ACC112 (cell line): ENCODE measurements at regions not wholly inside any gene's neighbourhood (a gene's known extent, or its start where the extent isn't known, plus 50 kb on each side); places are given as distances from the start of the nearest gene placed in this dataset.
"Not testable (repeated sequence)": the region's sequence is repeated elsewhere in the genome, so short reads cannot be mapped to it uniquely, and the experiment has no call there.

Experiments
- H2AFZ ChIP-seq: fragments of 200-600 bp; sonication (generic); one replicate; pipeline ENCODE4 v1.6.0; 2017; ENCODE audit warnings: antibody characterized with exemption, low read length; ENCODE audit not compliant: unreplicated experiment
- H3K27ac ChIP-seq: fragments of 200-600 bp; sonication (generic); 2 replicates; pipeline ENCODE4 v1.5.1; 2014; ENCODE audit warnings: low read depth, mild to moderate bottlenecking, antibody characterized with exemption, low read length, moderate library complexity
- H3K27me3 ChIP-seq: fragments of 200-600 bp; sonication (generic); 2 replicates; pipeline ENCODE4 v1.6.1; 2014; ENCODE audit warnings: mild to moderate bottlenecking, antibody characterized with exemption, low read length, moderate library complexity, mixed read lengths; ENCODE audit not compliant: insufficient read depth
- H3K36me3 ChIP-seq: fragments of 200-600 bp; sonication (generic); 2 replicates; pipeline ENCODE4 v1.6.1; 2016; ENCODE audit warnings: mild to moderate bottlenecking, antibody characterized with exemption, low read length, moderate library complexity, mixed read lengths; ENCODE audit not compliant: insufficient read depth
- H3K4me1 ChIP-seq: fragments of 200-600 bp; sonication (generic); one replicate; pipeline ENCODE4 v1.6.1; 2016; ENCODE audit warnings: low read length, mixed read lengths; ENCODE audit not compliant: insufficient read depth, unreplicated experiment, control insufficient read depth
- H3K4me3 ChIP-seq: fragments of 200-600 bp; sonication (generic); 2 replicates; pipeline ENCODE4 v1.5.1; 2014; ENCODE audit warnings: mild to moderate bottlenecking, low read depth, low read length
- H3K79me2 ChIP-seq: fragments of 200-600 bp; sonication (generic); one replicate; pipeline ENCODE4 v1.6.0; 2016; ENCODE audit warnings: low read length; ENCODE audit not compliant: control insufficient read depth, unreplicated experiment, insufficient read depth

DNA sequence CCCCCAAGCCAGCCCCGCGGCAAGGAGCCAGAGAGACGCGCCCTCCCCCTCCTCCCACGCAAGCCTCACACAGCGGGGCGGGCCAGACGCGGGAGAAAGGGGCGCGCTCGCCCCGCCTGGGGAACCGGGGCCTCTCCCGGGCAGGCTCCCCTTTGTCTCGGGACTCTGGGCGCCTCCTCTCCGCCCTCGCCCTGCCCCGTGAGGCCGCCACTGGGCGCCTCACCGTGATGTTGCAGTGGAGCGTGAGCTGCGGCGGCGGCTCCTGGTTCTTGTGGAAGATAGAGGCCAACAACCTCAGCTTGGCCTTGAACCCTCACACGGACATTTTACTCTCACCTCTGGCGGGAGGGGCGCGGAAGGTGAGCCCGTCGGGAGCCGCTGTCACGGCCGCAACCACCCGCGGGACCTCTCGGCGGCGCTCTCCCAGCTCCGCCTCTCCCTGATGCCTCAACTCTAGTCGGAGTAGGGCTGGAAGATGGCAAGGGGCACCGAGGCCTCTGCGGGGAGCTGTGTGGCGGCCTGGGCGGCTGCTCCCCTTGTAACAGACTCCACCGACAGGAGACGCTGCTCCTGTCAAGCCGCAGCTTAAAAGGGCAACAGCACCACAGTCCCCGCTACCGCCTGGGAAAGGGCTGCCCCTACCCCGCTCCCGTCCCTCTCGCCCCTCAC, 179.2 kb upstream of the ZSCAN2 start:
- not testable (repeated sequence) for H3K27me3 ChIP-seq, H3K4me1 ChIP-seq, H3K4me3 ChIP-seq, H3K36me3 ChIP-seq, H2AFZ ChIP-seq, H3K27ac ChIP-seq, H3K79me2 ChIP-seq

DNA sequence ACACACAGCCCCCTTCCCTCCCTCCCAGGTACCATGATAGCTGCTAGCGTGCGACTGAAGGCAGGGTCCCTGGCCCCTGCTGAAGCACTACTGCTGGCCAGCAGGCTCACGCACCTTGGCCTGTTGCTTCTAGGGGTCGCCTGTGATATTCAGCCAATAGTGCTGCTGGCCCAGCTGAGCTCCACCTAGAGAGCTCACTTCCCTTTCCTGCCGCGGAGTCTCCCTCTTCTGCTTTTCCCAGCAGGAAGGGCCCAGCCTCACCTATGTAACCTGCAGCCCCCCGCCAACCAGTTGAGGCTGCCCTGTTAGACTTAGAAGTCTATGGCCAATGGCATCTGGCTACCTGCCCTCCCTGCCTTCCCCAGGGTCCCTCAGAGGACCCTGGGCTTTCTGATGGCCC, 175.5 kb upstream of the ZSCAN2 start:
- H2AFZ ChIP-seq, H3K27me3 ChIP-seq, H3K79me2 ChIP-seq, H3K27ac ChIP-seq, H3K4me3 ChIP-seq, H3K4me1 ChIP-seq, H3K36me3 ChIP-seq: not testable (repeated sequence)

DNA sequence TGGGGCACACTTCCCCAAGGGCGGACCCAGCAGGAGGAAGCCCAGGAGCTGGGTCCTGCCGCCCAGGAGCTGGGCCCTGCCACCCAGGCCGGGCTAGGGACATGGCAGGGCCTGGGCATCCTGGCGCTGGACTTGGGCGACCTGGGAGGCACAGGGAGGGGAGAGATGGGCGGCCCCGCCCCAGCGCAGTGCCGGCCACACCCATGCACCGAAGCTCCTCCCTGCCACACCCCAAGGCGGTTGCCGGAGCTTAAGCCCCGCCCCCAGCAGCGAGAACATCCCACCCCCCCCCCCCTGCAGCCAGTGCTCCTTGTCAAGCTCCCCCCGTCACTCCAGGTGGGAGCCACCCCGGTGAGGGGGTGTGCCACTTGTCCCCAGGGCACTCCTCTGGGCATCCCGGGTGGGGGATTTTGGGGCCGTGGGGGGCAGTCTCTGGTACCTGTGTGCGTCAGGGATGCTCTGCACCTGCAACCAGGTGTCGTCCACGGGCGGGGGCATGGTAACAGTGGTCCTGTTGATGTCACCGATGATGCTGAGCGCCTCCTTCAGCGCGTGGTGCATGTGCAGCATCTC, 127.4 kb upstream of the ZSCAN2 start:
- not testable (repeated sequence) for H3K4me1 ChIP-seq, H3K27ac ChIP-seq, H3K4me3 ChIP-seq, H3K36me3 ChIP-seq, H3K27me3 ChIP-seq, H2AFZ ChIP-seq, H3K79me2 ChIP-seq

DNA sequence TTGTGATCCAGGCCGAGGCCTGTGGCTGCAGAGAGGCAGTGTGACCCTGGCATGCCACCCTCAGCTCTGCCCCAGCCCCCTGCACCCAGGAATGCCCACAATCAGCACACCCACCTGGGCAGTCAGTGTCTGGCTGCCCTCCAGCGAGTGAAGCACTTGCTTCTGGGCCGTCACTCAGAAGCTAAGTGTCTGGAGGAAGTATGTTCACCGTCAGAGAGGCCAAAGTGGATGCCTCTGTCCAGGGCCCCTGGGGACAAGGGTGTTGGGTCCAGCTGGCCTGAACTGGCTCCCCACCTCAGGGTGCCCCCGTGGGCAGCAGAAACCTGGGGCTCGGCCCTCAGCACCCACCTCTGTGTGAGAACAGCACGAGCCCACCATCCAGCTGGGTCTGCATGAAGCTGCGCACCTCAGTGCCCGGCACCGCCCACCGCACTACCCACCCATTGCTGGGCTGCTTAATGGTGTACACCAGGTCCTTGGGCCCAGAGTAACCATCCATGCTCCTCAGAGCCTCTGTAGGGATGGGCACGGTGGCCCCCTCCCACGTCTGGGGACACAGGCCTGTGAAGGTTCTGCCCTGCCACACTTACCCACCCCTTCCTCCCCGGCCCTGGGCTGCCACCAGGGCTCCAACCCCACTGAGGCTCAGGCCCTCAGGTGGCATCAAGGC, 124.3 kb upstream of the ZSCAN2 start:
- not testable (repeated sequence) for H3K27me3 ChIP-seq

DNA sequence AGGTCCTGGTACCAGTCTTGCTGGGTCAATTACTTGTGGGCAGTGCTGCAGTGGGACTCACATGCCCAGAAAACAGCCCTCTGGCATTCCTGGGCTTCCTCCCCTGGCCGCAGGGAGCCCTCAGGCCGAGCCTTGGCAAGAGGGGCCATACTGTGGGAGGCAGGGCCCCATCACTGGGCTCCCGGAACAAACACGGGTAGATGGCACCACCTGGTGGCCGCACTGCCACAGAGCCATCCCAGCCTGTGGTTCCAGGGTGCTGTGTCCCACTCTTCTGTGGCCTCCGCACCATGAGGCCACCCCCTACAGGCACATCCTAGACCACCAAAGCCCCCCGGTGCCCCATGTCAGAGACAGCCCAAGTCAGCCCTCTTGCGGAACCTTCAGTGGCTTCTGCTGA, 123.3 kb upstream of the ZSCAN2 start:
- not testable (repeated sequence) for H3K27me3 ChIP-seq, H3K79me2 ChIP-seq, H3K36me3 ChIP-seq, H2AFZ ChIP-seq, H3K4me3 ChIP-seq, H3K27ac ChIP-seq, H3K4me1 ChIP-seq

More for the DNA sequence above, 124.3 kb upstream of the ZSCAN2 start:
- not testable (repeated sequence) for H3K27ac ChIP-seq, H2AFZ ChIP-seq, H3K4me1 ChIP-seq, H3K4me3 ChIP-seq, H3K79me2 ChIP-seq, H3K36me3 ChIP-seq

DNA sequence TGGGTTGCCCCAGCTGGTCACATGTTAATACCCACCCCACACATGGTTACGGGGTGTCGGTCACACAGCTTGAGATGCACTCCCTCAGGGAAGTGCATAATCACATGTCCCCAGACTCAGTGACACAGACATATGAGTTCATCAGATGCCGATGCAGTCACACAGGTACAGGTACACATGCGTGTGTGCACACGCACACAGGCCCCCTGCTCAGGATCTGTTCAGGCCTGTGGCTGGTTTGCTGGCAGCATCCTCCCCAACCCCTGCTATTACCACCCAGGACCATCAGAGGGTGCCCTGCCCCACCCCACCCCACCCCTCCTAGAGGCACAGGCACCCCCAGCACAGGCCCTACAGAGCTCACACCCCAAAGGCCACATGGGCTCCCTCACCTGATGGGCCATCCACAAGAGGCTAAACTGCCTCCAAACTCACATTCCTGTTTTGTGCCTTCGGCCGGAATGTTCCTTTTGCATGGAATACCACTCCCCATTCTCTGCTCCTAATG, 120.6 kb upstream of the ZSCAN2 start:
- H3K79me2 ChIP-seq, H2AFZ ChIP-seq, H3K36me3 ChIP-seq, H3K4me1 ChIP-seq, H3K27me3 ChIP-seq, H3K4me3 ChIP-seq, H3K27ac ChIP-seq: not testable (repeated sequence)

DNA sequence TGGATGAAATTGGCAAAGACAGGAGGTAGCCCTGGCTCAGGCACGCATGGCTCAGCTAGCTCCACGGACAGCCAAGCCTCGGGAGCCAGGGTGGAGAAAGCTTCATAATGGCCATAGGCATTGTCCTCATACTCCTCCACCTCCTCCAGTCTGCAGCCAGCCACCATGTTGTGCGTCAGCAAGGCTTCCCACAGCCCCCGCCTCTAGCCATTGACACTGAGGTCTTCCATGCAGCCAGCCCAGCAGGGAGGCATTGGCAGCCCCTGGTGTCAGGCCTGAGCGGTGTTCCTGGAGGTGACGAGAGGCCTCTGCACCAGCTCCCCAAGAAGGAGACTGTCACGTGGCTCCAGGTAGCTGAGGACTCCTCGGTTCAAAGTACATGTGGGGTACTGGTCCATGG, 117.0 kb upstream of the ZSCAN2 start:
- H3K27ac ChIP-seq, H3K27me3 ChIP-seq, H2AFZ ChIP-seq, H3K79me2 ChIP-seq, H3K4me3 ChIP-seq, H3K36me3 ChIP-seq, H3K4me1 ChIP-seq: not testable (repeated sequence)

DNA sequence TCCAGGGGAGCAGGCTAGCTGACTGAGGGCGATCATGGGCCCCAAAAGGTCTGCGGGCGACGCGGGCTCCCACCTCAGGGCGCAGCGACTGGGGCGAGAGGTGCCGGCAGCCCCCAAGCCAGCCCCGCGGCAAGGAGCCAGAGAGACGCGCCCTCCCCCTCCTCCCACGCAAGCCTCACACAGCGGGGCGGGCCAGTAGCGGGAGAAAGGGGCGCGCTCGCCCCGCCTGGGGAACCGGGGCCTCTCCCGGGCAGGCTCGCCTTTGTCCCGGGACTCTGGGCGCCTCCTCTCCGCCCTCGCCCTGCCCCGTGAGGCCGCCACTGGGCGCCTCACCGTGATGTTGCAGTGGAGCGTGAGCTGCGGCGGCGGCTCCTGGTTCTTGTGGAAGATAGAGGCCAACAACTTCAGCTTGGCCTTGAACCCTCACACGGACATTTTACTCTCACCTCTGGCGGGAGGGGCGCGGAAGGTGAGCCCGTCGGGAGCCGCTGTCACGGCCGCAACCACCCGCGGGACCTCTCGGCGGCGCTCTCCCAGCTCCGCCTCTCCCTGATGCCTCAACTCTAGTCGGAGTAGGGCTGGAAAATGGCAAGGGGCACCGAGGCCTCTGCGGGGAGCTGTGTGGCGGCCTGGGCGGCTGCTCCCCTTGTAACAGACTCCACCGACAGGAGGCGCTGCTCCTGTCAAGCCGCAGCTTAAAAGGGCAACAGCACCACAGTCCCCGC, 100.5 kb upstream of the ZSCAN2 start:
- not testable (repeated sequence) for H3K4me1 ChIP-seq, H3K36me3 ChIP-seq, H3K27me3 ChIP-seq, H2AFZ ChIP-seq, H3K27ac ChIP-seq, H3K79me2 ChIP-seq
- peak overlapping the region; percentile 67 for H3K4me3 ChIP-seq

DNA sequence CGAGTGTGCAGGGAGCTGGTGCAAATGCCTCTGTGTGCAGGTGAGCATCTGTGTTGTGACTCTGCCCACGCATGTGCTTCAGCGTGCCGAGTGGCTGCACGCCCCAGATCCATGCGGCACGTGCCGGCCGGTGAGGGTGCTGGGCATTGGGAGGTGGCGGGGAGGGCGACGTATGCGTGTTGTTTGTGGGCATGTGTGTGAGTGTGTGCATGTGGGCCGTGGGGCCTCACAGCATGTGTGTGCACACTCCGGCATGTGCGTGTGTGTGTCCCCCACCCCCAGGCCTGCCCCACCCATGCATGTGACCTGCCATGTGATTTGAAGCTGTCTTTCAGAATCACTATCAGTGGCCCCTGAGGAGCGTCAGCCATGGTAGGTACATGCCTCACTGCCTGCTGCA, 97.7 kb upstream of the ZSCAN2 start:
- not testable (repeated sequence) for H3K36me3 ChIP-seq, H3K79me2 ChIP-seq, H3K27me3 ChIP-seq, H2AFZ ChIP-seq, H3K4me3 ChIP-seq, H3K27ac ChIP-seq, H3K4me1 ChIP-seq

DNA sequence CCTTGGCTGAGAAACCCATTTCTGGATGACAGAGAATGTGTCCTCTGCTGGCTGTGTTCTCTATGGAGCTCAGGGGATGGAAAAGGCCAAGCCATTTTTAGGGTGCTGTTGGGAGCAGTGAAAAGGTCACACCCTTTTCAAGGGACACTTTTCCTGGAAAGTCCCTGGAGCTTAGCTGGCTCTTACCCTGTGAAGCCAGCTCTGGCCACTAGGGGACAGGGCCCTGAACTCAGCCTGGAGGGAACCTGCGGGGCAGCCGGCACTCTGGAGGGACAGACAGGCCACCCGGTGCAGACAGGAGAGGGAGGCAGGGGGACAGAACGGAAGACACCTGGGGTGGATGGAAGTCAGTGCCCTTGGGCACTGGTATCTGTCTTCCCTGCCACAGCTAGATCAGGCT, 95.3 kb upstream of the ZSCAN2 start:
- H3K4me3 ChIP-seq, H3K27me3 ChIP-seq, H3K4me1 ChIP-seq, H2AFZ ChIP-seq, H3K79me2 ChIP-seq, H3K27ac ChIP-seq, H3K36me3 ChIP-seq: not testable (repeated sequence)

DNA sequence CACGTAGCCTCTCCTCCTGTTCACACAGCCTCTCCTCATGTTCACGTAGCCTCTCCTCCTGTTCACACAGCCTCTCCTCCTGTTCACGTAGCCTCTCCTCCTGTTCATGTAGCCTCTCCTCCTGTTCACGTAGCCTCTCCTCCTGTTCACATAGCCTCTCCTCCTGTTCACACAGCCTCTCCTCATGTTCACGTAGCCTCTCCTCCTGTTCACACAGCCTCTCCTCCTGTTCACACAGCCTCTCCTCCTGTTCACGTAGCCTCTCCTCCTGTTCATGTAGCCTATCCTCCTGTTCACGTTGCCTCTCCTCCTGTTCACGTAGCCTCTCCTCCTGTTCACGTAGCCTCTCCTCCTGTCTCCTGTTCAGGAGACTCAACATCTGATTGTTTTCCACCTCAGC, 88.5 kb upstream of the ZSCAN2 start:
- H3K27me3 ChIP-seq, H3K4me3 ChIP-seq, H2AFZ ChIP-seq, H3K27ac ChIP-seq, H3K36me3 ChIP-seq, H3K79me2 ChIP-seq, H3K4me1 ChIP-seq: not testable (repeated sequence)
